Ovary (tissue), 3 donors: ENCODE measurements at regions not wholly inside any gene's neighbourhood (a gene's known extent, or its start where the extent isn't known, plus 50 kb on each side); places are given as distances from the start of the nearest gene placed in this dataset.

Experiments used
- POLR2A ChIP-seq: fragments of 450-650 bp; IDR thresholded peaks from one replicate; pipeline ENCODE4 v1.6.1; 2017; ENCODE audit warnings: antibody characterized with exemption, mild to moderate bottlenecking, moderate library complexity
- TF ChIP-seq, protein P1 (sequence below), 3 donors: fragments of 450-650 bp in 2 of 3; fragments of 200-600 bp in 1 of 3; IDR thresholded peaks; one replicate each; pipeline versions ENCODE4 v1.5.1 to v1.8.0; 2016 to 2022; ENCODE audit warnings: antibody characterized with exemption in 3 of 3, mild to moderate bottlenecking in 1 of 3
- donor health status: DM: no; HTN: no; CAD: no.

DNA sequence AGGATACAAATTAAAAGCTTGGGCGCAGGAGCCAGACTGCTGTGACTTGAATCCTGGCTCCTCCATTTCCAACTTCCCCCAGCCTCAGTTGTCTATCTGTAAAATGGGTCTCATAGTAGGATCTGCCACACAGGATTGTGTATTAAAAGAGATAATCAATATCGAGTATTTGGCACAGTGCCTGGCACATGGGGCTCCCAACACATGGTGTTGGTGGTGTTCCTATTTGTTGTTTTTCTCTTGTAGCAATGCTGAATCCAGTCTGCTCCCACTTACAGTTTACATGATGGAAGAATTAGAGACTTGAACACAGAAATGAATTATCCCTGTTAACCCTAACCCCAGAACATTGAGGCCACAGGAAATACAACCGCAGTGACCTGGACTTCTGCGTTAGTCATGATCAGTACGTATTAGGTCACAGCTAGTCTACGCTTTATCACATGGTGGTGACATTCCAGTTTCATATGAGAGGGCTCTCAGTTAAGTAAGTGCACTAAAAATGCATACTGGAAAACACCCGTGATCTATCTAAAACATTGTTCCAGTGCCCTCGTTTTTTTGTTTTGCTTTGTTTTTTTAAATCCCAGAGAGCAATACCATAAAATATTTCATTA is 169.5 kb upstream of the KLF14 start:
- TF ChIP-seq, protein P1, sequence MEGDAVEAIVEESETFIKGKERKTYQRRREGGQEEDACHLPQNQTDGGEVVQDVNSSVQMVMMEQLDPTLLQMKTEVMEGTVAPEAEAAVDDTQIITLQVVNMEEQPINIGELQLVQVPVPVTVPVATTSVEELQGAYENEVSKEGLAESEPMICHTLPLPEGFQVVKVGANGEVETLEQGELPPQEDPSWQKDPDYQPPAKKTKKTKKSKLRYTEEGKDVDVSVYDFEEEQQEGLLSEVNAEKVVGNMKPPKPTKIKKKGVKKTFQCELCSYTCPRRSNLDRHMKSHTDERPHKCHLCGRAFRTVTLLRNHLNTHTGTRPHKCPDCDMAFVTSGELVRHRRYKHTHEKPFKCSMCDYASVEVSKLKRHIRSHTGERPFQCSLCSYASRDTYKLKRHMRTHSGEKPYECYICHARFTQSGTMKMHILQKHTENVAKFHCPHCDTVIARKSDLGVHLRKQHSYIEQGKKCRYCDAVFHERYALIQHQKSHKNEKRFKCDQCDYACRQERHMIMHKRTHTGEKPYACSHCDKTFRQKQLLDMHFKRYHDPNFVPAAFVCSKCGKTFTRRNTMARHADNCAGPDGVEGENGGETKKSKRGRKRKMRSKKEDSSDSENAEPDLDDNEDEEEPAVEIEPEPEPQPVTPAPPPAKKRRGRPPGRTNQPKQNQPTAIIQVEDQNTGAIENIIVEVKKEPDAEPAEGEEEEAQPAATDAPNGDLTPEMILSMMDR (IDR thresholded peaks at IDR 0.05), result no peak
- no peak for TF ChIP-seq POLR2A
